ENCODE measurements at regions not wholly inside any gene's neighbourhood (a gene's known extent, or its start where the extent isn't known, plus 50 kb on each side); places are given as distances from the start of the nearest gene placed in this dataset.

GRCh38 chr10:131402771-131403650, 91.5 kb upstream of the TCERG1L start:
- Mint-ChIP-seq H3K36me3 (ENCODE audit: unreplicated experiment) (peaks cover 5% of the 10 kb centered on the region), H3K27me3 (ENCODE audit: unreplicated experiment) (peaks cover 6% of the 10 kb centered on the region), H3K4me1 (ENCODE audit: low read depth, unreplicated experiment) (peaks cover 4% of the 10 kb centered on the region), H3K4me3 (ENCODE audit: unreplicated experiment) (no peak overlapping the region), H3K9me3 (ENCODE audit: unreplicated experiment) (peaks cover 4% of the 10 kb centered on the region), H3K27ac (ENCODE audit: unreplicated experiment) (no peak overlapping the region)
- no peak for DNase-seq
- TF ChIP-seq CTCF (IDR thresholded peaks at IDR 0.05; ENCODE audit: partially characterized antibody, unreplicated experiment), result no peak

- H3K27ac Mint-ChIP-seq (ENCODE audit: unreplicated experiment), result no peak overlapping the region
- H3K27me3 Mint-ChIP-seq (ENCODE audit: unreplicated experiment), result peaks cover 6% of the 10 kb centered on the region
- peaks cover 5% of the 10 kb centered on the region for H3K36me3 Mint-ChIP-seq (ENCODE audit: unreplicated experiment)
- H3K4me1 Mint-ChIP-seq (ENCODE audit: low read depth, unreplicated experiment), result peaks cover 4% of the 10 kb centered on the region
- no peak for TF ChIP-seq CTCF (IDR thresholded peaks at IDR 0.05; ENCODE audit: partially characterized antibody, unreplicated experiment)
- DNase-seq, result no peak
- H3K4me3 Mint-ChIP-seq (ENCODE audit: unreplicated experiment), result no peak overlapping the region
- peaks cover 4% of the 10 kb centered on the region for H3K9me3 Mint-ChIP-seq (ENCODE audit: unreplicated experiment)
Observed at GRCh38 chr10:131403936-131404335, 92.4 kb upstream of the TCERG1L start.

- no peak overlapping the region for H3K27ac Mint-ChIP-seq (ENCODE audit: unreplicated experiment)
- H3K27me3 Mint-ChIP-seq (ENCODE audit: unreplicated experiment), result peaks cover 3% of the 10 kb centered on the region
- peaks cover 4% of the 10 kb centered on the region for H3K9me3 Mint-ChIP-seq (ENCODE audit: unreplicated experiment)
- H3K36me3 Mint-ChIP-seq (ENCODE audit: unreplicated experiment), result peaks cover 5% of the 10 kb centered on the region
- no peak for DNase-seq
- H3K4me1 Mint-ChIP-seq (ENCODE audit: low read depth, unreplicated experiment), result peaks cover 4% of the 10 kb centered on the region
- TF ChIP-seq CTCF (IDR thresholded peaks at IDR 0.05; ENCODE audit: partially characterized antibody, unreplicated experiment), result no peak
- no peak overlapping the region for H3K4me3 Mint-ChIP-seq (ENCODE audit: unreplicated experiment)
Observed at GRCh38 chr10:131404886-131405285, 93.4 kb upstream of the TCERG1L start.

- peaks cover 5% of the 10 kb centered on the region for H3K9me3 Mint-ChIP-seq (ENCODE audit: unreplicated experiment)
- DNase-seq, result no peak
- peaks cover 5% of the 10 kb centered on the region for H3K36me3 Mint-ChIP-seq (ENCODE audit: unreplicated experiment)
- H3K27ac Mint-ChIP-seq (ENCODE audit: unreplicated experiment), result no peak overlapping the region
- no peak overlapping the region for H3K4me3 Mint-ChIP-seq (ENCODE audit: unreplicated experiment)
- peaks cover 6% of the 10 kb centered on the region for H3K27me3 Mint-ChIP-seq (ENCODE audit: unreplicated experiment)
- no peak for TF ChIP-seq CTCF (IDR thresholded peaks at IDR 0.05; ENCODE audit: partially characterized antibody, unreplicated experiment)
- no peaks in the 10 kb centered on the region for H3K4me1 Mint-ChIP-seq (ENCODE audit: low read depth, unreplicated experiment)
Observed at GRCh38 chr10:131406676-131407392, 95.3 kb upstream of the TCERG1L start.

- Mint-ChIP-seq H3K27me3 (ENCODE audit: unreplicated experiment) (peaks cover 3% of the 10 kb centered on the region), H3K9me3 (ENCODE audit: unreplicated experiment) (peaks cover 12% of the 10 kb centered on the region), H3K27ac (ENCODE audit: unreplicated experiment) (no peak overlapping the region), H3K4me3 (ENCODE audit: unreplicated experiment) (no peak overlapping the region), H3K4me1 (ENCODE audit: low read depth, unreplicated experiment) (no peaks in the 10 kb centered on the region), H3K36me3 (ENCODE audit: unreplicated experiment) (peaks cover 9% of the 10 kb centered on the region)
- no peak for DNase-seq
- TF ChIP-seq CTCF (IDR thresholded peaks at IDR 0.05; ENCODE audit: partially characterized antibody, unreplicated experiment), result no peak
Observed at GRCh38 chr10:131418681-131419080, 107.2 kb upstream of the TCERG1L start.
